ENCODE measurements at regions not wholly inside any gene's neighbourhood (a gene's known extent, or its start where the extent isn't known, plus 50 kb on each side); places are given as distances from the start of the nearest gene placed in this dataset.

DNA sequence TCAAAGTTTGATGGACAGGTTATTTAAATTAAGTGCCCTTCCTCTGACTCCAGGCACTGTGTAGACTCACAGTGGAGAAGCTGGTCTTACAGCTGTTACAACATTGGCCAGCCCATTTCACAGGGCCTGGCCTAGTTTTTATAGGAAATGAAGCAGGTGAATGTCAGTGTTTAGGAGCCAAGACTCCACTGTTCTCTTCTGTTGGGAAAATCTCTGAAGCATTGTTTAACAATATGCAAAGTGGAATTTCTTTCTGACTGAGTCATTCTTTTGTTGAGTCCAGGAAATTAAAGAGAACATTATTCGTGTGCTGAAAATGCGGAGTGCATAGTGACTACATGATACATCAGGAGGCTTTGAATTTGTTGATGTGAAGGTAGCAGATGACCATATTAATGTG is 64.7 kb downstream of the ARRDC4 start:
- no peak for DNase-seq

GRCh38 chr15:98034731-98035130 is 74.2 kb downstream of the ARRDC4 start:
- no peak for DNase-seq

GRCh38 chr15:98035134-98035533 is 74.6 kb downstream of the ARRDC4 start:
- no peak for DNase-seq

DNA sequence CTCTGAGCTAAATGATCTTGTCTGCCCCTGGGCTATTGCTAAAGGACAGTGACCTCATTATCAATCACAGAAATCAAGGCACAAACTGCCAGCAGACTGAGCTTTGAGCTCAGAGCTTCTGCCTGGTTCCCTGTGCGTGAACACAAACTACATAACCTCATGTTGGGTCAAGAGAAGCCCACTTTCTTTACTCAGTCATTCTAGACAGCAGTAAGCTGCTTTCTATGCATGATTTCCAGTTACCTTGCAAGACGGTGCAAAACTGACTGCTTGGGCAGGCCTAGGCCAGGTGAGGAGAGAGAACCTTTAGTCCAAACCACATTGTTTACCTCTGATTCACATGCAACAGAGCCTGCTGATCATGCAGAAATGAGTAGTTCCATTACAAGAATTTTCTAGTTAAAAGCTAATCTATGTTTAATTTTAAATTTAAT is 75.1 kb downstream of the ARRDC4 start:
- no peak for DNase-seq

DNA sequence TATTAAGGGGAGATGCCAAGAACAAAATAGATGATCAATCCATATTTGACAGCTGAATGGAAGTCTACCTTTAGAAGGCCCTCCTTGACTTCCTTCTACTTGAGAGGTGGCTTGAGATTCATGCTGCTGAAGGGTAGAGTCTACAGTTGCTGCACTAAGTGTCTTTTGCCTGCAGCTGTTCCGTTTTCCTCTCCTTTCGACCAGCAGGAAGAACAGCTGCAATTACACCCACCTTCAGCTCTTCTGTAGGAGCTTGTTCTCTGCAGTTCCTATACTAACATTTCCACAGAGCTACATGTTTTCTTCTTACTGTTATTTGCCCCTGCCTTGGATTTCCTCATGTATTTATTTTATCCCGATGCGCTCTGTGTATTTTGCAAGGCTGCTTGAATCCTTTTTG is 79.1 kb downstream of the ARRDC4 start:
- DNase-seq = no peak

- no peak for DNase-seq
Observed at GRCh38 chr15:98040146-98040545, 79.6 kb downstream of the ARRDC4 start.

DNA sequence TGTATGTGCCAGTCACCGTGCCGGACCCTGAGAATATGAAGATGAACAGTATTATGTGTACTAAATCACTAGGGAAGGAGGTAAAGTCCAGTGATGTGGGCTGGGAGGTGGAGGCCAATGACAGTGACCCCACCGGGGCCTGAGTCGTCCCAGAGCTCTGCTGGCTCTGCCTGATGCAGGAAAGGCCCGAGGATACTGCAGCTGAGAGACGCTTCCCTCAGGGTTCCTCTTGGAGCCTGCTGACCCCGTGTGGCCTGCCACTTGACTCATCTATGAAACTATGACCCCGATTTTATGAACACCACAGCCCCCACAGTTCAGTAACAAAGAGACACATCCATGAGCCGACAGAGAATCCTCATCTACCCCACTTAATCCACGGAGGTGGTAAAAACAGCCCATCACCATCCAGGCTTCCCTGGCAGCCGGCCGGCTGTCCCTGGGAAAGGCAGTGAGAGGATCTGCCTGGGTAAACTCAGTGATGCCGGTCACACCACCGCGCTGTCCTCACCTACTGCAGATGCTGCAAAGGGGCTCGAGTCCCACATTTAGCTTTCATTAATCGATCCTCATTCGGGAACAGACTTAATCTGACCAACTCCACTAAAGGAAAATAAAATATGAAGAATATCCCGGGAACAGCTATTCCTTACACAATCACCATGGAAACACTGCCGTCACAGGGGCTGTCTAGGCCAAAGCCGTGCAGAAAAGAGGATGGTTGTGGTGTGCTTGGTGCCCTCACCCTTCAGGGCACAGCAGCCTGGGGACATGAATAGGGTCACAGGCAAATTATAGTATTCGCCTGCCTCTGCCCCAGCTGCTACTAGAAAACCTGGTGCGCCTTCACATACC is 82.9 kb downstream of the ARRDC4 start:
- DNase-seq = no peak

GRCh38 chr15:98051734-98052133 is 91.2 kb downstream of the ARRDC4 start:
- no peak for DNase-seq

- DNase-seq = no peak
Observed at GRCh38 chr15:98057453-98057852, 97.0 kb downstream of the ARRDC4 start.

- DNase-seq = no peak
Observed at GRCh38 chr15:98062869-98063268, 102.4 kb downstream of the ARRDC4 start.

- DNase-seq = no peak
Observed at GRCh38 chr15:98063315-98063714, 102.8 kb downstream of the ARRDC4 start.

DNA sequence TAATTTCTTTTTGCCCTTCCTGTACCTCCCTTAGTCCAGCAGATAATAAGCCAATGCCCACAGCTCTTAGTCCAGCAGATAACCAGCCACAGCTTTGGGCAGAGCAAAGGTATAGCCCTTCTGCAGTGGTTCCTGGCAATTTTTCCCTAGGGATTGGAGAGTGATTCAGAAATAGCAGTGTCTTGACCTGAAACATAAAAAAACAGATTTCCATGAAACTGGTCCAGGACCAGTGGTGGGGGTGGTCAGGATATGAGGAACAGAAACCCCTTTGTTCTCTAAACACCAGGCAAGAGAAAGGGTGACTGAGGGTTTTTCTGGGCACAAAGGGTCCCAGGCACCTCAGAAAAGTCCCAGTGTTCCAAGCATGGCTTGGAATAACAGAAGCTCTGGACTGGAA is 103.4 kb downstream of the ARRDC4 start:
- no peak for DNase-seq

GRCh38 chr15:98067339-98067738 is 106.8 kb downstream of the ARRDC4 start:
- DNase-seq = peak in 1 of 2 experiments; percentile 8

- DNase-seq = no peak
Observed at GRCh38 chr15:98069256-98069655, 108.8 kb downstream of the ARRDC4 start.

GRCh38 chr15:98070137-98070536 is 109.6 kb downstream of the ARRDC4 start:
- no peak for DNase-seq

DNA sequence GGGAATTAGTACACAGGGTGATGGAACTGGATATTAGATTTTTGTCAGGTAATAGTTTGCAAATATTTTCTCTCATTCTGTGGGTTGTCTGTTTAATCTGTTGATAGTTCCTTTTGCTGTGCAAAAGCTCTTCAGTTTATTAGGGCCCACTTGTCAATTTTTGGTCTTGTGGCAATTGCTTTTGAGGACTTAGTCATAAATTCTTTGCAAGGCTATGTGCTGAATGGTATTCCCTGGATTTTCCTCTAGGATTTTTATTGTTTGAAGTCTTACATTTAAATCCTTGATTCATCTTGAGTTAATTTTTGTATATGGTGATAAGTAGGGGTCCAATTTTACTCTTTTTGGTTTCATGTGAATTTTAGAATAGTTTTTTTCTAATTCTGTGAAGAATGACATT is 111.3 kb downstream of the ARRDC4 start:
- DNase-seq = no peak

- DNase-seq = no peak
Observed at GRCh38 chr15:98075441-98075840, 114.9 kb downstream of the ARRDC4 start.

GRCh38 chr15:98076021-98076816 is 115.7 kb downstream of the ARRDC4 start:
- DNase-seq = no peak

DNA sequence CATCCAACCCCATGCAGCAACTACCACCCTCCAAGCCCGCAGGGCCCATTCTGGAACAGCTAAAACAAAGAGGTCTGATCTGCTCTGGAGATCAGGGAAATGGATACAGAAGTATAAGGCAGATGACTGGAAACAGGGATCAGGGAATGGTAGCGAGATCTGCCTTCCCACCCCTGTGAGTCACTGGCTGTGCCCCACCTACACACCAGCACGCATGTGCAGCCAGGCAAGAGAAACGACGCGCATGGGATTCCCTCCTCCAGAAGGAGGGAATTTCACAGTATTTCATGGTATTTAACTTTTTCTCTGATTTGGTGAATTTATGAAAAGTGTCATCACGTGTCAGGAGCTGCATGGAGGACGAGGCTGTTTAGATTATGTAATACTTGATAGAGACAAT is 116.7 kb downstream of the ARRDC4 start:
- no peak for DNase-seq

- DNase-seq = no peak
Observed at GRCh38 chr15:98080791-98081190, 120.3 kb downstream of the ARRDC4 start.

- DNase-seq = peak in 1 of 2 experiments; percentile 2
Observed at GRCh38 chr15:98083203-98083910, 122.9 kb downstream of the ARRDC4 start.

GRCh38 chr15:98085003-98085639 is 124.6 kb downstream of the ARRDC4 start:
- peak; percentile 31 to 54 for DNase-seq
